HCT116 (cell line): ENCODE measurements at regions not wholly inside any gene's neighbourhood (a gene's known extent, or its start where the extent isn't known, plus 50 kb on each side); places are given as distances from the start of the nearest gene placed in this dataset.

ENCODE experiments used
- ATAC-seq: fragments of 200-7000 bp; cut with Tn5 transposase; 2 replicates; pipeline ENCODE4 v1.9.1; 2020; ENCODE audit warnings: mild to moderate bottlenecking, moderate library complexity
- BruUV-seq: library from RNA; stranded (reverse); fragments of 400-500 nt; replicated peaks from 2 replicates; lab custom pipeline; 2021; lab: Mats Ljungman, UMichigan
- CTCF ChIA-PET: fragments of 300-600 bp; sonication (Branson Sonifier 250); formaldehyde crosslinking; loops from one replicate; lab custom pipeline; 2021; ENCODE audit warnings: antibody characterized with exemption; lab: Charles Lee
- POLR2A ChIA-PET: fragments of 300-600, 350-600 bp; sonication (Branson Sonifier 250); formaldehyde crosslinking; loops from one replicate; lab custom pipeline; 2021; ENCODE audit warnings: antibody characterized with exemption; lab: Charles Lee
- RAD21 ChIA-PET, 2 experiments: fragments of 300-600 bp; sonication (Branson Sonifier 250); formaldehyde crosslinking; loops; one replicate each; lab custom pipeline; 2023; ENCODE audit warnings: low total read pairs in 2 of 2; ENCODE audit not compliant: uncharacterized antibody in 2 of 2, unreplicated experiment in 2 of 2, low non-redundant PET in 1 of 2; lab: Charles Lee
- DNase-seq: peaks from one replicate; pipeline ENCODE4 v3.0.0-alpha.2; 2010; ENCODE audit warnings: low read depth, low spot score
- H2AFZ ChIP-seq: fragments of 200-600 bp; shearing (Covaris generic), sonication (generic); 2 replicates; pipeline ENCODE4 v1.6.1; 2017; ENCODE audit warnings: low read depth, mixed run types, mixed read lengths, antibody characterized with exemption, low read length; ENCODE audit not compliant: poor library complexity, severe bottlenecking
- H3K27ac ChIP-seq: 2 replicates; pipeline ENCODE4 v1.5.1; 2012; ENCODE audit warnings: low read depth, low read length
- H3K27me3 ChIP-seq: fragments of 200-600 bp; sonication (generic); 2 replicates; pipeline ENCODE4 v1.6.1; 2016; ENCODE audit warnings: mixed run types, low read length, mixed read lengths; ENCODE audit not compliant: insufficient read depth
- H3K36me3 ChIP-seq, 2 experiments: fragments of 200-500 bp in 1 of 2; fragments of 200-600 bp in 1 of 2; sonication (Bioruptor generic) in 1 of 2; sonication (generic) in 1 of 2; 2 replicates each; pipeline versions ENCODE4 v1.5.1 to v1.6.1; 2014 to 2016; ENCODE audit warnings: low read length in 2 of 2, inconsistent platforms in 1 of 2, mixed read lengths in 1 of 2, mixed run types in 1 of 2; ENCODE audit not compliant: insufficient read depth in 2 of 2, control insufficient read depth in 1 of 2
- H3K4me1 ChIP-seq, 2 experiments: fragments of 200-600 bp in 1 of 2; sonication (generic) in 1 of 2; 2 replicates each; pipeline versions ENCODE4 v1.5.1 to v1.6.1; 2012 to 2017; ENCODE audit warnings: low read length in 2 of 2, inconsistent platforms in 1 of 2, mild to moderate bottlenecking in 1 of 2, mixed read lengths in 1 of 2, mixed run types in 1 of 2, moderate library complexity in 1 of 2; ENCODE audit not compliant: insufficient read depth in 2 of 2, control insufficient read depth in 1 of 2
- H3K4me2 ChIP-seq: fragments of 200-600 bp; sonication (generic); 2 replicates; pipeline ENCODE4 v1.6.1; 2017; ENCODE audit warnings: mixed run types, low read length, mixed read lengths
- H3K4me3 ChIP-seq, 2 experiments: fragments of 200-600 bp in 1 of 2; sonication (generic) in 1 of 2; replicated peaks in 1 of 2; 2 replicates each; pipeline ENCODE4 v1.5.1; 2011 to 2016; ENCODE audit warnings: low read length in 2 of 2, control low read depth in 1 of 2, low read depth in 1 of 2, mild to moderate bottlenecking in 1 of 2, mixed read lengths in 1 of 2, mixed run types in 1 of 2
- H3K79me2 ChIP-seq: fragments of 200-600 bp; sonication (generic); 2 replicates; pipeline ENCODE4 v1.6.1; 2017; ENCODE audit warnings: mild to moderate bottlenecking, mixed run types, low read length, moderate library complexity, mixed read lengths; ENCODE audit not compliant: insufficient read depth
- H3K9ac ChIP-seq: fragments of 200-600 bp; sonication (generic); 2 replicates; pipeline ENCODE4 v1.6.1; 2016; ENCODE audit warnings: low read length, mixed read lengths
- H3K9me2 ChIP-seq: fragments of 200-600 bp; sonication (generic), shearing (Covaris generic); 2 replicates; pipeline ENCODE4 v1.6.1; 2017; ENCODE audit warnings: mixed run types, mild to moderate bottlenecking, moderate library complexity; ENCODE audit not compliant: insufficient read depth
- H3K9me3 ChIP-seq, 2 experiments: fragments of 200-500 bp in 1 of 2; fragments of 200-600 bp in 1 of 2; sonication (Bioruptor generic) in 1 of 2; sonication (generic) in 1 of 2; 2 replicates each; pipeline ENCODE4 v1.6.1; 2014 to 2017; ENCODE audit warnings: low read length in 2 of 2, mixed read lengths in 2 of 2, inconsistent platforms in 1 of 2, low read depth in 1 of 2, mild to moderate bottlenecking in 1 of 2, mixed run types in 1 of 2, moderate library complexity in 1 of 2; ENCODE audit not compliant: control insufficient read depth in 1 of 2, insufficient read depth in 1 of 2
- H4K20me1 ChIP-seq: fragments of 200-600 bp; sonication (generic), shearing (Covaris generic); 2 replicates; pipeline ENCODE4 v1.6.1; 2017; ENCODE audit warnings: mixed run types, mild to moderate bottlenecking, moderate library complexity; ENCODE audit not compliant: insufficient read depth
- ATF3 ChIP-seq: IDR thresholded peaks from 2 replicates; pipeline ENCODE4 v1.6.1; 2012
- CTCF ChIP-seq, 3 experiments: fragments of 200-600 bp in 1 of 3; sonication (generic) in 1 of 3; IDR thresholded peaks in 2 of 3; conservative IDR thresholded peaks in 1 of 3; 2 replicates each; pipeline ENCODE4 v1.5.1; 2012 to 2017; ENCODE audit warnings: low read depth in 2 of 3, low read length in 2 of 3, antibody characterized with exemption in 1 of 3, borderline replicate concordance in 1 of 3, control low read depth in 1 of 3, mild to moderate bottlenecking in 1 of 3, mixed read lengths in 1 of 3, mixed run types in 1 of 3, moderate library complexity in 1 of 3; ENCODE audit not compliant: insufficient read depth in 1 of 3
- ELF1 ChIP-seq: IDR thresholded peaks from 2 replicates; pipeline ENCODE4 v1.6.1; 2012; ENCODE audit warnings: low read depth, borderline replicate concordance
- EZH2 ChIP-seq: fragments of 200-600 bp; sonication (generic); IDR thresholded peaks from 2 replicates; pipeline ENCODE4 v1.6.1; 2017; ENCODE audit warnings: antibody characterized with exemption, mixed run types
- JUND ChIP-seq: IDR thresholded peaks from 2 replicates; pipeline ENCODE4 v1.6.1; 2012
- MAX ChIP-seq: IDR thresholded peaks from 2 replicates; pipeline ENCODE4 v1.6.1; 2012
- POLR2A ChIP-seq: IDR thresholded peaks from 2 replicates; pipeline ENCODE4 v1.7.0; 2011; ENCODE audit warnings: borderline replicate concordance; ENCODE audit not compliant: insufficient read depth, insufficient read length; ENCODE audit errors: extremely low read depth
- POLR2AphosphoS5 ChIP-seq: IDR thresholded peaks from 2 replicates; pipeline ENCODE4 v1.6.1; 2011; ENCODE audit warnings: mild to moderate bottlenecking, low read depth, low read length, moderate library complexity
- RAD21 ChIP-seq: IDR thresholded peaks from 2 replicates; pipeline ENCODE4 v1.6.1; 2012; ENCODE audit warnings: low read depth, mild to moderate bottlenecking
- intact Hi-C: fragments of 100-400 bp; cut with micrococcal nuclease; formaldehyde crosslinking; loops from 2 replicates; pipeline ENCODE4 v1.10.0; 2022

- Histone ChIP-seq H2AFZ (no peak overlapping the region), H3K27me3 (no peaks in the 10 kb centered on the region), H3K27ac (no peak overlapping the region), H3K79me2 (no peaks in the 10 kb centered on the region), H4K20me1 (no peaks in the 10 kb centered on the region), H3K9ac (no peak overlapping the region), H3K36me3 (no peaks in the 10 kb centered on the region), H3K9me3 (peaks cover 0 to 9% of the 10 kb centered on the region in 2 experiments; a peak in 2 of 4 replicates), H3K4me2 (no peak overlapping the region), H3K4me1 (no peaks in the 10 kb centered on the region), H3K4me3 (no peak overlapping the region), H3K9me2 (no peaks in the 10 kb centered on the region)
- ChIA-PET CTCF (no interaction called here), POLR2A (no interaction called here), RAD21 (no interaction called here)
- ATAC-seq (no peak), DNase-seq (no peak)
- intact Hi-C loops: no loop called here
- BruUV-seq: no TSS peak
- TF ChIP-seq EZH2: no peak
- TF ChIP-seq ELF1: no peak
- TF ChIP-seq POLR2AphosphoS5: no peak
- no peak for TF ChIP-seq MAX
- TF ChIP-seq CTCF (IDR thresholded peaks at IDR 0.05 in 2 of 3, conservative IDR thresholded peaks at IDR 0.05 in 1 of 3; ENCODE audit: borderline replicate concordance in 1 of 3, insufficient read depth in 1 of 3, low read depth in 2 of 3, low read length in 2 of 3): no peak
- no peak for TF ChIP-seq RAD21
- no peak for TF ChIP-seq JUND
Measured at GRCh38 chr15:97078591-97078990, 748.1 kb downstream of the NR2F2 start.

GRCh38 chr15:97081666-97082226 is 751.2 kb downstream of the NR2F2 start:
- ChIA-PET CTCF (no interaction called here), POLR2A (no interaction called here), RAD21 (no interaction called here)
- H3K27ac ChIP-seq: no peak overlapping the region
- no peaks in the 10 kb centered on the region for H3K79me2 ChIP-seq
- H3K9ac ChIP-seq: no peak overlapping the region
- H2AFZ ChIP-seq: no peak overlapping the region
- BruUV-seq: no TSS peak
- no peaks in the 10 kb centered on the region for H3K4me1 ChIP-seq
- no peak overlapping the region for H3K4me3 ChIP-seq
- peaks cover 0 to 9% of the 10 kb centered on the region in 2 experiments; a peak in 2 of 4 replicates for H3K9me3 ChIP-seq
- no peaks in the 10 kb centered on the region for H4K20me1 ChIP-seq
- H3K4me2 ChIP-seq: no peak overlapping the region
- intact Hi-C loops: no loop called here
- no peak for ATAC-seq
- TF ChIP-seq ATF3 (no peak), POLR2A (no peak)
- TF ChIP-seq, all 23 proteins: peak for 0
- no peak for DNase-seq
- no peaks in the 10 kb centered on the region for H3K27me3 ChIP-seq
- no peaks in the 10 kb centered on the region for H3K9me2 ChIP-seq
- no peaks in the 10 kb centered on the region for H3K36me3 ChIP-seq
